ENCODE measurements at regions not wholly inside any gene's neighbourhood (a gene's known extent, or its start where the extent isn't known, plus 50 kb on each side); places are given as distances from the start of the nearest gene placed in this dataset.

GRCh38 chr2:164220265-164220664 is 401.0 kb downstream of the GRB14 start:
- TF ChIP-seq GATA2 (IDR thresholded peaks at IDR 0.05; ENCODE audit: insufficient read depth, insufficient read length, low read depth, low read length) (no peak), POLR2A (IDR thresholded peaks at IDR 0.05; ENCODE audit: low read depth, low read length) (no peak)

Data from endothelial cell of umbilical vein (primary cell).